Nephron progenitor cell (in vitro differentiated cells): ENCODE measurements at regions not wholly inside any gene's neighbourhood (a gene's known extent, or its start where the extent isn't known, plus 50 kb on each side); places are given as distances from the start of the nearest gene placed in this dataset.

Experiments
- DNase-seq: peaks from one replicate; pipeline ENCODE4 v3.0.0; 2021
- H3K27ac Mint-ChIP-seq: 2 replicates; pipeline ENCODE4 v1.8.0; 2021; ENCODE audit warnings: mild to moderate bottlenecking, moderate library complexity, mixed read lengths
- H3K27me3 Mint-ChIP-seq: 2 replicates; pipeline ENCODE4 v1.8.0; 2021; ENCODE audit warnings: mild to moderate bottlenecking, low read depth, mixed read lengths; ENCODE audit not compliant: poor library complexity
- H3K36me3 Mint-ChIP-seq: 2 replicates; pipeline ENCODE4 v1.8.0; 2021; ENCODE audit warnings: low read depth, mixed read lengths
- H3K4me1 Mint-ChIP-seq: 2 replicates; pipeline ENCODE4 v1.8.0; 2021; ENCODE audit warnings: mixed read lengths
- H3K4me3 Mint-ChIP-seq: 2 replicates; pipeline ENCODE4 v1.8.0; 2021; ENCODE audit warnings: mild to moderate bottlenecking, moderate library complexity, mixed read lengths
- H3K9me3 Mint-ChIP-seq: 2 replicates; pipeline ENCODE4 v1.8.0; 2021; ENCODE audit warnings: mild to moderate bottlenecking, moderate library complexity, mixed read lengths
- CTCF ChIP-seq: fragments of 200-600 bp; sonication (generic); IDR thresholded peaks from 2 replicates; pipeline ENCODE4 v1.5.0; 2021; ENCODE audit warnings: antibody characterized with exemption

GRCh38 chr3:64856106-64856505 is 168.3 kb upstream of the ADAMTS9 start:
- no peak for TF ChIP-seq CTCF
- Mint-ChIP-seq H3K27ac (no peak overlapping the region), H3K36me3 (no peaks in the 10 kb centered on the region), H3K27me3 (no peaks in the 10 kb centered on the region), H3K9me3 (no peaks in the 10 kb centered on the region), H3K4me3 (no peak overlapping the region), H3K4me1 (peaks cover 25% of the 10 kb centered on the region)
- no peak for DNase-seq

GRCh38 chr3:64853456-64853855 is 165.7 kb upstream of the ADAMTS9 start:
- no peaks in the 10 kb centered on the region for H3K9me3 Mint-ChIP-seq
- TF ChIP-seq CTCF, result no peak
- H3K27ac Mint-ChIP-seq, result no peak overlapping the region
- no peak for DNase-seq
- no peaks in the 10 kb centered on the region for H3K36me3 Mint-ChIP-seq
- H3K4me1 Mint-ChIP-seq, result peaks cover 20% of the 10 kb centered on the region
- H3K27me3 Mint-ChIP-seq, result no peaks in the 10 kb centered on the region
- H3K4me3 Mint-ChIP-seq, result no peak overlapping the region

GRCh38 chr3:64852738-64853137 is 164.9 kb upstream of the ADAMTS9 start:
- no peaks in the 10 kb centered on the region for H3K27me3 Mint-ChIP-seq
- H3K4me1 Mint-ChIP-seq, result peaks cover 27% of the 10 kb centered on the region
- DNase-seq, result no peak
- TF ChIP-seq CTCF, result no peak
- H3K4me3 Mint-ChIP-seq, result no peak overlapping the region
- no peaks in the 10 kb centered on the region for H3K9me3 Mint-ChIP-seq
- no peak overlapping the region for H3K27ac Mint-ChIP-seq
- H3K36me3 Mint-ChIP-seq, result no peaks in the 10 kb centered on the region

GRCh38 chr3:64848822-64849221 is 161.0 kb upstream of the ADAMTS9 start:
- no peak for TF ChIP-seq CTCF
- H3K27ac Mint-ChIP-seq, result no peak overlapping the region
- no peak overlapping the region for H3K4me3 Mint-ChIP-seq
- no peaks in the 10 kb centered on the region for H3K36me3 Mint-ChIP-seq
- peaks cover 39% of the 10 kb centered on the region for H3K4me1 Mint-ChIP-seq
- DNase-seq, result no peak
- H3K27me3 Mint-ChIP-seq, result no peaks in the 10 kb centered on the region
- peaks cover 4% of the 10 kb centered on the region for H3K9me3 Mint-ChIP-seq

- Mint-ChIP-seq H3K4me3 (no peak overlapping the region), H3K27ac (no peak overlapping the region)
These were observed 160.5 kb upstream of the ADAMTS9 start for GRCh38 chr3:64848127-64848800.

More at GRCh38 chr3:64848127-64848800, 160.5 kb upstream of the ADAMTS9 start:
- Mint-ChIP-seq H3K27me3 (no peaks in the 10 kb centered on the region), H3K4me1 (peaks cover 45% of the 10 kb centered on the region), H3K9me3 (peaks cover 4% of the 10 kb centered on the region), H3K36me3 (no peaks in the 10 kb centered on the region)
- no peak for DNase-seq
- TF ChIP-seq CTCF, result no peak
